ENCODE measurements at regions not wholly inside any gene's neighbourhood (a gene's known extent, or its start where the extent isn't known, plus 50 kb on each side); places are given as distances from the start of the nearest gene placed in this dataset.
"Not testable (repeated sequence)": the region's sequence is repeated elsewhere in the genome, so short reads cannot be mapped to it uniquely, and the experiment has no call there.

GRCh38 chr1:60535713-60536112, 462.1 kb upstream of the C1orf87 start:
- no peaks in the 10 kb centered on the region for H3K4me1 ChIP-seq (ENCODE audit: insufficient read depth, low read length)
- no peaks in the 10 kb centered on the region for H3K36me3 ChIP-seq (ENCODE audit: insufficient read depth, low read length)
- H3K27ac ChIP-seq (ENCODE audit: low read depth, low read length): no peak overlapping the region
- no peaks in the 10 kb centered on the region for H3K9me3 ChIP-seq (ENCODE audit: low read length)
- no peaks in the 10 kb centered on the region for H3K27me3 ChIP-seq (ENCODE audit: control insufficient read depth in 1 of 2, insufficient read depth in 2 of 2, low read length in 2 of 2)
- no peak overlapping the region for H3K9ac ChIP-seq (ENCODE audit: low read length)
- no peak overlapping the region for H3K4me3 ChIP-seq (ENCODE audit: low read depth in 1 of 2, low read length in 2 of 2)

GRCh38 chr1:60527567-60527966, 454.0 kb upstream of the C1orf87 start:
- no peaks in the 10 kb centered on the region for H3K9me3 ChIP-seq (ENCODE audit: low read length)
- H3K27me3 ChIP-seq (ENCODE audit: control insufficient read depth in 1 of 2, insufficient read depth in 2 of 2, low read length in 2 of 2): no peaks in the 10 kb centered on the region
- no peaks in the 10 kb centered on the region for H3K36me3 ChIP-seq (ENCODE audit: insufficient read depth, low read length)
- H3K27ac ChIP-seq (ENCODE audit: low read depth, low read length): no peak overlapping the region
- H3K4me3 ChIP-seq (ENCODE audit: low read depth in 1 of 2, low read length in 2 of 2): no peak overlapping the region
- no peaks in the 10 kb centered on the region for H3K4me1 ChIP-seq (ENCODE audit: insufficient read depth, low read length)
- H3K9ac ChIP-seq (ENCODE audit: low read length): no peak overlapping the region

- Histone ChIP-seq H3K9me3 (ENCODE audit: low read length) (no peaks in the 10 kb centered on the region), H3K4me1 (ENCODE audit: insufficient read depth, low read length) (no peaks in the 10 kb centered on the region), H3K4me3 (ENCODE audit: low read depth in 1 of 2, low read length in 2 of 2) (no peak overlapping the region), H3K27me3 (ENCODE audit: control insufficient read depth in 1 of 2, insufficient read depth in 2 of 2, low read length in 2 of 2) (no peaks in the 10 kb centered on the region), H3K36me3 (ENCODE audit: insufficient read depth, low read length) (no peaks in the 10 kb centered on the region), H3K9ac (ENCODE audit: low read length) (no peak overlapping the region), H3K27ac (ENCODE audit: low read depth, low read length) (no peak overlapping the region)
These were observed 443.4 kb upstream of the C1orf87 start for GRCh38 chr1:60516996-60517395.

GRCh38 chr1:60510162-60510561, 436.6 kb upstream of the C1orf87 start:
- H3K4me3 ChIP-seq (ENCODE audit: low read depth in 1 of 2, low read length in 2 of 2): no peak overlapping the region
- no peaks in the 10 kb centered on the region for H3K4me1 ChIP-seq (ENCODE audit: insufficient read depth, low read length)
- H3K9ac ChIP-seq (ENCODE audit: low read length): no peak overlapping the region
- no peak overlapping the region for H3K27ac ChIP-seq (ENCODE audit: low read depth, low read length)
- H3K9me3 ChIP-seq (ENCODE audit: low read length): no peaks in the 10 kb centered on the region
- H3K36me3 ChIP-seq (ENCODE audit: insufficient read depth, low read length): no peaks in the 10 kb centered on the region
- H3K27me3 ChIP-seq (ENCODE audit: control insufficient read depth in 1 of 2, insufficient read depth in 2 of 2, low read length in 2 of 2): no peaks in the 10 kb centered on the region

GRCh38 chr1:60504206-60504840, 430.8 kb upstream of the C1orf87 start:
- H3K27ac ChIP-seq (ENCODE audit: low read depth, low read length): no peak overlapping the region
- no peaks in the 10 kb centered on the region for H3K9me3 ChIP-seq (ENCODE audit: low read length)
- no peaks in the 10 kb centered on the region for H3K27me3 ChIP-seq (ENCODE audit: control insufficient read depth in 1 of 2, insufficient read depth in 2 of 2, low read length in 2 of 2)
- H3K4me1 ChIP-seq (ENCODE audit: insufficient read depth, low read length): no peaks in the 10 kb centered on the region
- H3K9ac ChIP-seq (ENCODE audit: low read length): no peak overlapping the region
- H3K4me3 ChIP-seq (ENCODE audit: low read depth in 1 of 2, low read length in 2 of 2): no peak overlapping the region
- no peaks in the 10 kb centered on the region for H3K36me3 ChIP-seq (ENCODE audit: insufficient read depth, low read length)

- H3K9me3 ChIP-seq (ENCODE audit: low read length): no peaks in the 10 kb centered on the region
- H3K4me1 ChIP-seq (ENCODE audit: insufficient read depth, low read length): no peaks in the 10 kb centered on the region
- H3K36me3 ChIP-seq (ENCODE audit: insufficient read depth, low read length): no peaks in the 10 kb centered on the region
- H3K4me3 ChIP-seq (ENCODE audit: low read depth in 1 of 2, low read length in 2 of 2): no peak overlapping the region
- H3K9ac ChIP-seq (ENCODE audit: low read length): no peak overlapping the region
- H3K27ac ChIP-seq (ENCODE audit: low read depth, low read length): no peak overlapping the region
- no peaks in the 10 kb centered on the region for H3K27me3 ChIP-seq (ENCODE audit: control insufficient read depth in 1 of 2, insufficient read depth in 2 of 2, low read length in 2 of 2)
These were observed 429.8 kb upstream of the C1orf87 start for GRCh38 chr1:60503266-60503925.

GRCh38 chr1:60502506-60502905, 428.9 kb upstream of the C1orf87 start:
- Histone ChIP-seq H3K4me3 (ENCODE audit: low read depth in 1 of 2, low read length in 2 of 2) (no peak overlapping the region), H3K9ac (ENCODE audit: low read length) (no peak overlapping the region), H3K27ac (ENCODE audit: low read depth, low read length) (no peak overlapping the region), H3K4me1 (ENCODE audit: insufficient read depth, low read length) (no peaks in the 10 kb centered on the region), H3K27me3 (ENCODE audit: control insufficient read depth in 1 of 2, insufficient read depth in 2 of 2, low read length in 2 of 2) (no peaks in the 10 kb centered on the region), H3K9me3 (ENCODE audit: low read length) (no peaks in the 10 kb centered on the region), H3K36me3 (ENCODE audit: insufficient read depth, low read length) (no peaks in the 10 kb centered on the region)

- not testable (repeated sequence) for H3K4me3 ChIP-seq (ENCODE audit: low read depth in 1 of 2, low read length in 2 of 2); H3K36me3 ChIP-seq (ENCODE audit: insufficient read depth, low read length); H3K27ac ChIP-seq (ENCODE audit: low read depth, low read length); H3K9me3 ChIP-seq (ENCODE audit: low read length); H3K4me1 ChIP-seq (ENCODE audit: insufficient read depth, low read length); H3K27me3 ChIP-seq (ENCODE audit: control insufficient read depth in 1 of 2, insufficient read depth in 2 of 2, low read length in 2 of 2); H3K9ac ChIP-seq (ENCODE audit: low read length)
These were observed 416.4 kb upstream of the C1orf87 start for GRCh38 chr1:60489916-60490480.

GRCh38 chr1:60488847-60489246, 415.3 kb upstream of the C1orf87 start:
- H3K4me1 ChIP-seq (ENCODE audit: insufficient read depth, low read length): no peaks in the 10 kb centered on the region
- H3K27ac ChIP-seq (ENCODE audit: low read depth, low read length): no peak overlapping the region
- H3K36me3 ChIP-seq (ENCODE audit: insufficient read depth, low read length): no peaks in the 10 kb centered on the region
- H3K27me3 ChIP-seq (ENCODE audit: control insufficient read depth in 1 of 2, insufficient read depth in 2 of 2, low read length in 2 of 2): no peaks in the 10 kb centered on the region
- no peaks in the 10 kb centered on the region for H3K9me3 ChIP-seq (ENCODE audit: low read length)
- H3K9ac ChIP-seq (ENCODE audit: low read length): no peak overlapping the region
- H3K4me3 ChIP-seq (ENCODE audit: low read depth in 1 of 2, low read length in 2 of 2): no peak overlapping the region

GRCh38 chr1:60487565-60488345, 414.2 kb upstream of the C1orf87 start:
- Histone ChIP-seq H3K4me1 (ENCODE audit: insufficient read depth, low read length) (no peaks in the 10 kb centered on the region), H3K9me3 (ENCODE audit: low read length) (no peaks in the 10 kb centered on the region), H3K9ac (ENCODE audit: low read length) (no peak overlapping the region), H3K27ac (ENCODE audit: low read depth, low read length) (no peak overlapping the region), H3K36me3 (ENCODE audit: insufficient read depth, low read length) (no peaks in the 10 kb centered on the region), H3K27me3 (ENCODE audit: control insufficient read depth in 1 of 2, insufficient read depth in 2 of 2, low read length in 2 of 2) (no peaks in the 10 kb centered on the region), H3K4me3 (ENCODE audit: low read depth in 1 of 2, low read length in 2 of 2) (no peak overlapping the region)

- Histone ChIP-seq H3K27ac (ENCODE audit: low read depth, low read length) (no peak overlapping the region), H3K9me3 (ENCODE audit: low read length) (no peaks in the 10 kb centered on the region), H3K27me3 (ENCODE audit: control insufficient read depth in 1 of 2, insufficient read depth in 2 of 2, low read length in 2 of 2) (no peaks in the 10 kb centered on the region), H3K4me1 (ENCODE audit: insufficient read depth, low read length) (no peaks in the 10 kb centered on the region), H3K36me3 (ENCODE audit: insufficient read depth, low read length) (no peaks in the 10 kb centered on the region), H3K4me3 (ENCODE audit: low read depth in 1 of 2, low read length in 2 of 2) (no peak overlapping the region), H3K9ac (ENCODE audit: low read length) (no peak overlapping the region)
These were observed 409.9 kb upstream of the C1orf87 start for GRCh38 chr1:60483509-60483908.
